ENCODE measurements at regions not wholly inside any gene's neighbourhood (a gene's known extent, or its start where the extent isn't known, plus 50 kb on each side); places are given as distances from the start of the nearest gene placed in this dataset.
"Not testable (repeated sequence)": the region's sequence is repeated elsewhere in the genome, so short reads cannot be mapped to it uniquely, and the experiment has no call there.

GRCh38 chr16:17984810-17985209 lies 351.7 kb downstream of the NPIPA8 start:
- no peak for DNase-seq (ENCODE audit: low spot score)

- DNase-seq (ENCODE audit: low spot score): no peak
Measured at GRCh38 chr16:17983847-17984639, 352.5 kb downstream of the NPIPA8 start.

GRCh38 chr16:17983114-17983513 lies 353.4 kb downstream of the NPIPA8 start:
- no peak for DNase-seq (ENCODE audit: low spot score)

- DNase-seq (ENCODE audit: low spot score): no peak
Measured at GRCh38 chr16:17977260-17977659, 359.3 kb downstream of the NPIPA8 start.

- no peak for DNase-seq (ENCODE audit: low spot score)
Measured at GRCh38 chr16:17972460-17972943, 364.0 kb downstream of the NPIPA8 start.

- no peak for DNase-seq (ENCODE audit: low spot score)
Measured at GRCh38 chr16:17970816-17971331, 365.7 kb downstream of the NPIPA8 start.

- no peak for DNase-seq (ENCODE audit: low spot score)
Measured at GRCh38 chr16:17970157-17970765, 366.3 kb downstream of the NPIPA8 start.

GRCh38 chr16:17965133-17965900 lies 371.2 kb downstream of the NPIPA8 start:
- DNase-seq (ENCODE audit: low spot score): no peak

GRCh38 chr16:17964196-17964595 lies 372.3 kb downstream of the NPIPA8 start:
- no peak for DNase-seq (ENCODE audit: low spot score)

GRCh38 chr16:17963185-17963836 lies 373.2 kb downstream of the NPIPA8 start:
- DNase-seq (ENCODE audit: low spot score): no peak

- no peak for DNase-seq (ENCODE audit: low spot score)
Measured at GRCh38 chr16:17962726-17963125, 373.8 kb downstream of the NPIPA8 start.

- DNase-seq (ENCODE audit: low spot score): not testable (repeated sequence)
Measured at GRCh38 chr16:17961822-17962221, 374.7 kb downstream of the NPIPA8 start.

GRCh38 chr16:17951378-17951777 lies 385.2 kb downstream of the NPIPA8 start:
- DNase-seq (ENCODE audit: low spot score): no peak

- DNase-seq (ENCODE audit: low spot score): no peak
Measured at GRCh38 chr16:17949982-17950250, 386.6 kb downstream of the NPIPA8 start.

GRCh38 chr16:17949141-17949981 lies 387.2 kb downstream of the NPIPA8 start:
- no peak for DNase-seq (ENCODE audit: low spot score)

- no peak for DNase-seq (ENCODE audit: low spot score)
Measured at GRCh38 chr16:17947637-17948036, 388.9 kb downstream of the NPIPA8 start.

GRCh38 chr16:17947165-17947564 lies 389.4 kb downstream of the NPIPA8 start:
- no peak for DNase-seq (ENCODE audit: low spot score)

GRCh38 chr16:17945080-17945601 lies 391.4 kb downstream of the NPIPA8 start:
- no peak for DNase-seq (ENCODE audit: low spot score)

- DNase-seq (ENCODE audit: low spot score): no peak
Measured at GRCh38 chr16:17944345-17944744, 392.2 kb downstream of the NPIPA8 start.

GRCh38 chr16:17942067-17942466 lies 394.5 kb downstream of the NPIPA8 start:
- no peak for DNase-seq (ENCODE audit: low spot score)

All from AG08396 (cell line).